Keratinocyte (primary cell): ENCODE measurements at regions not wholly inside any gene's neighbourhood (a gene's known extent, or its start where the extent isn't known, plus 50 kb on each side); places are given as distances from the start of the nearest gene placed in this dataset.

Experiments
- DNase-seq: peaks from one replicate; pipeline ENCODE4 v3.0.0-alpha.2; 2011; ENCODE audit warnings: low read depth, missing footprints, low spot score
- FAIRE-seq: peaks from 2 replicates; lab custom pipeline; 2011; peaks lifted over from hg19 to GRCh38; lab: Jason Lieb, UNC
- H2AFZ ChIP-seq: 2 replicates; pipeline ENCODE4 v1.6.0; 2012; ENCODE audit warnings: low read length, control low read depth, inconsistent platforms; ENCODE audit not compliant: control insufficient read depth
- H3K27ac ChIP-seq: 2 replicates; pipeline ENCODE4 v1.5.1; 2011; ENCODE audit warnings: low read length; ENCODE audit not compliant: control insufficient read depth, insufficient read depth
- H3K27me3 ChIP-seq: 3 replicates; pipeline ENCODE4 v1.6.0; 2011; ENCODE audit warnings: low read length; ENCODE audit not compliant: control insufficient read depth, insufficient read depth; ENCODE audit errors: extremely low read depth
- H3K36me3 ChIP-seq, 2 experiments: 2 replicates in 1 of 2; 3 replicates in 1 of 2; pipeline ENCODE4 v1.5.1; 2011; ENCODE audit warnings: low read length in 2 of 2, mild to moderate bottlenecking in 1 of 2; ENCODE audit not compliant: control insufficient read depth in 2 of 2, insufficient read depth in 2 of 2; ENCODE audit errors: extremely low read depth in 1 of 2
- H3K4me1 ChIP-seq: 3 replicates; pipeline ENCODE4 v1.5.1; 2011; ENCODE audit warnings: low read length; ENCODE audit not compliant: control insufficient read depth, insufficient read depth; ENCODE audit errors: extremely low read depth
- H3K4me2 ChIP-seq: 3 replicates; pipeline ENCODE4 v1.6.0; 2011; ENCODE audit warnings: low read depth, low read length; ENCODE audit not compliant: control insufficient read depth, insufficient read depth; ENCODE audit errors: extremely low read depth
- H3K4me3 ChIP-seq, 3 experiments: fragments of 200-600 bp in 1 of 3; sonication (generic) in 1 of 3; 2 replicates in 2 of 3; 3 replicates in 1 of 3; pipeline ENCODE4 v1.5.1; 2011 to 2016; ENCODE audit warnings: low read length in 3 of 3, mild to moderate bottlenecking in 3 of 3, control low read depth in 2 of 3, inconsistent platforms in 1 of 3, low read depth in 1 of 3, mixed read lengths in 1 of 3, mixed run types in 1 of 3, moderate library complexity in 1 of 3; ENCODE audit not compliant: control insufficient read depth in 2 of 3, insufficient read depth in 2 of 3; ENCODE audit errors: extremely low read depth in 1 of 3
- H3K79me2 ChIP-seq: 2 replicates; pipeline ENCODE4 v1.6.0; 2012; ENCODE audit warnings: low read length; ENCODE audit not compliant: control insufficient read depth, insufficient read depth
- H3K9ac ChIP-seq: 3 replicates; pipeline ENCODE4 v1.6.0; 2011; ENCODE audit warnings: low read length; ENCODE audit not compliant: control insufficient read depth, insufficient read depth; ENCODE audit errors: extremely low read depth
- H3K9me1 ChIP-seq: 3 replicates; pipeline ENCODE4 v1.6.0; 2011; ENCODE audit warnings: low read length; ENCODE audit not compliant: control insufficient read depth, insufficient read depth; ENCODE audit errors: extremely low read depth
- H3K9me3 ChIP-seq: 2 replicates; pipeline ENCODE4 v1.5.1; 2012; ENCODE audit warnings: low read depth, low read length; ENCODE audit not compliant: control insufficient read depth
- H4K20me1 ChIP-seq: 3 replicates; pipeline ENCODE4 v1.6.0; 2011; ENCODE audit warnings: low read length; ENCODE audit not compliant: control insufficient read depth, insufficient read depth; ENCODE audit errors: extremely low read depth
- EZH2 ChIP-seq: IDR thresholded peaks from one replicate; pipeline ENCODE4 v1.6.1; 2012; ENCODE audit warnings: inconsistent platforms, mild to moderate bottlenecking, low read length, moderate library complexity
- dilution Hi-C: fragments of 300-500 bp; cut with MboI; formaldehyde crosslinking; loops from one replicate; pipeline ENCODE4 v1.7.0; 2020; ENCODE audit warnings: low sequenced_read_pairs; ENCODE audit not compliant: extremely low pct_ligation_motif_present
- TF ChIP-seq, protein P1 (sequence below), 3 experiments: IDR thresholded peaks in 1 of 3; conservative IDR thresholded peaks in 1 of 3; optimal IDR thresholded peaks in 1 of 3; 2 replicates in 2 of 3; 3 replicates in 1 of 3; pipeline versions ENCODE3 to v1.5.1; 2011; ENCODE audit warnings: low read length in 3 of 3, mild to moderate bottlenecking in 3 of 3, moderate library complexity in 2 of 3, control low read depth in 1 of 3, inconsistent platforms in 1 of 3; ENCODE audit not compliant: insufficient read depth in 2 of 3; ENCODE audit errors: extremely low read depth in 1 of 3

DNA sequence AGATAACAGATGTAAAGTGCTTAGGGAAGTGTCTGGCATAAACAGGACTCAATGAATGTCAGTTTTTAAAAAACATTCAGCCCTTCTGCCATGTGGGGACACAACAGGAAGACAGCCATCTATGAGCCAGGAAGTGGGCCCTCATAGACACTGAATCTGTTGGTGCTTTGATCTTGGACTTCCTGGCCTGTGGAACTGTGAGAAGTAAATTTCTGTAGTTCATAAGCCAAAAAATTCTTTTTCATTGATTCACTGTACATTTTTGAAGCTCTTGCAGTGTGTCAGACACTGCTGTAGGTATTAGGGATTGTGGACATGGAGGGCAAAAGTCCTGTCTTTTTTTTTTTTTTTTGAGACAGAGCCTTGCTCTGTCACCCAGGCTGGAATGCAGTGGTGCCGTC is 188.6 kb downstream of the HIPK3 start:
- DNase-seq (no peak), FAIRE-seq (no peak)
- Histone ChIP-seq H3K27me3 (no peaks in the 10 kb centered on the region), H3K9me1 (no peaks in the 10 kb centered on the region), H3K27ac (no peak overlapping the region), H4K20me1 (no peaks in the 10 kb centered on the region), H3K79me2 (no peaks in the 10 kb centered on the region), H3K4me1 (no peaks in the 10 kb centered on the region), H3K4me3 (no peak overlapping the region), H2AFZ (no peak overlapping the region), H3K4me2 (no peak overlapping the region), H3K36me3 (no peaks in the 10 kb centered on the region), H3K9ac (no peak overlapping the region), H3K9me3 (no peaks in the 10 kb centered on the region)
- no peak for TF ChIP-seq EZH2
- TF ChIP-seq, protein P1, sequence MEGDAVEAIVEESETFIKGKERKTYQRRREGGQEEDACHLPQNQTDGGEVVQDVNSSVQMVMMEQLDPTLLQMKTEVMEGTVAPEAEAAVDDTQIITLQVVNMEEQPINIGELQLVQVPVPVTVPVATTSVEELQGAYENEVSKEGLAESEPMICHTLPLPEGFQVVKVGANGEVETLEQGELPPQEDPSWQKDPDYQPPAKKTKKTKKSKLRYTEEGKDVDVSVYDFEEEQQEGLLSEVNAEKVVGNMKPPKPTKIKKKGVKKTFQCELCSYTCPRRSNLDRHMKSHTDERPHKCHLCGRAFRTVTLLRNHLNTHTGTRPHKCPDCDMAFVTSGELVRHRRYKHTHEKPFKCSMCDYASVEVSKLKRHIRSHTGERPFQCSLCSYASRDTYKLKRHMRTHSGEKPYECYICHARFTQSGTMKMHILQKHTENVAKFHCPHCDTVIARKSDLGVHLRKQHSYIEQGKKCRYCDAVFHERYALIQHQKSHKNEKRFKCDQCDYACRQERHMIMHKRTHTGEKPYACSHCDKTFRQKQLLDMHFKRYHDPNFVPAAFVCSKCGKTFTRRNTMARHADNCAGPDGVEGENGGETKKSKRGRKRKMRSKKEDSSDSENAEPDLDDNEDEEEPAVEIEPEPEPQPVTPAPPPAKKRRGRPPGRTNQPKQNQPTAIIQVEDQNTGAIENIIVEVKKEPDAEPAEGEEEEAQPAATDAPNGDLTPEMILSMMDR (optimal IDR thresholded peaks at IDR 0.05 in 1 of 3, IDR thresholded peaks at IDR 0.05 in 1 of 3, conservative IDR thresholded peaks at IDR 0.05 in 1 of 3; ENCODE audit: extremely low read depth in 1 of 3, insufficient read depth in 2 of 3, low read length in 3 of 3): no peak
- dilution Hi-C loops: no loop called here

DNA sequence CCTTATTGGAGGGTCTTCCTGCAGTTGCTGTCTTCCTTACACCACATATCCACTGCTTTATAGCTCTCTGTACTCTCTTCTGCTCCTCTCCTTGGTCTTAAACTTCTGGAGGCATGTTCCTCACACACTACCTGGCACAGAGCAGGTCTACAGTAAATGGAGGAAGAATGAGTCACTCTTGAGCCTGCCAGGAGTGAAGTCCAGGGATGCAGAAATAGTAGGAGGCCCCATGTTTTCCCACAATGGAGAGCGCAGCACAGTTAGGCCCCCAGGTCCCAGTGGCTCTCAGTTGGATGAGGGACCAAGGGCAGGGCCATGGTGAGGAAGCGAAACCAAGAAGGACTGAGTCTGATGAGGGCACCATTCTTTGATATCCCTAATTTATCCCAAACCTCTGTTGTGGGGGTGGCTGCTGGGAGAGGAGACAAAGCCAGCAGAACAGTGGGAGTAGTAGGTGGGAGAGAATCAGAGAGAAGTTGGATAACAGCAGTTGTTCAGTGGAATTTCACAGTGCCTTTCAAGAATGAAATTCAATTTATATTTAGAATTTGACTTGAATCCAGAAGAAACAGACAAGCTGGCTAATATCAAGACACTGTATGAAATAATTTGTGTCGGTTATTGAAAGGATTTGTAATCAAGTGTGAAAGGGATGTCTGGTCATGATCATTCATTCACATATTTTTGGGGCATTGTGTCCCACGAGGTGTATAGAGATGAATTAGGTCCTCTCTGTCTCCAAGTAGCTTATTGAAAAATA is 187.8 kb downstream of the HIPK3 start:
- H3K9me1 ChIP-seq: no peaks in the 10 kb centered on the region
- no peak overlapping the region for H3K4me2 ChIP-seq
- H3K27ac ChIP-seq: no peak overlapping the region
- FAIRE-seq (no peak), DNase-seq (no peak)
- H3K36me3 ChIP-seq: no peaks in the 10 kb centered on the region
- H3K27me3 ChIP-seq: no peaks in the 10 kb centered on the region
- no peak overlapping the region for H3K4me3 ChIP-seq
- no peaks in the 10 kb centered on the region for H4K20me1 ChIP-seq
- no peaks in the 10 kb centered on the region for H3K79me2 ChIP-seq
- H2AFZ ChIP-seq: no peak overlapping the region
- dilution Hi-C loops: no loop called here
- no peak for TF ChIP-seq EZH2
- TF ChIP-seq, protein P1 (optimal IDR thresholded peaks at IDR 0.05 in 1 of 3, IDR thresholded peaks at IDR 0.05 in 1 of 3, conservative IDR thresholded peaks at IDR 0.05 in 1 of 3; ENCODE audit: extremely low read depth in 1 of 3, insufficient read depth in 2 of 3, low read length in 3 of 3): no peak
- H3K4me1 ChIP-seq: no peaks in the 10 kb centered on the region
- no peaks in the 10 kb centered on the region for H3K9me3 ChIP-seq
- no peak overlapping the region for H3K9ac ChIP-seq
